Panc1 (cell line): ENCODE measurements at regions not wholly inside any gene's neighbourhood (a gene's known extent, or its start where the extent isn't known, plus 50 kb on each side); places are given as distances from the start of the nearest gene placed in this dataset.

Experiments
- SIN3A ChIP-seq: IDR thresholded peaks from 2 replicates; pipeline ENCODE4 v1.6.1; 2012; ENCODE audit warnings: low read depth, mild to moderate bottlenecking, low read length, moderate library complexity, borderline replicate concordance; ENCODE audit not compliant: insufficient read depth
- TCF7L2 ChIP-seq: IDR thresholded peaks from 2 replicates; pipeline ENCODE4 v1.6.1; 2011; ENCODE audit warnings: mild to moderate bottlenecking, low read depth, low read length, inconsistent platforms
- TF ChIP-seq, protein P1 (sequence below): fragments of 450-650 bp; IDR thresholded peaks from 2 replicates; pipeline ENCODE4 v1.5.1; 2017; ENCODE audit warnings: mild to moderate bottlenecking

DNA sequence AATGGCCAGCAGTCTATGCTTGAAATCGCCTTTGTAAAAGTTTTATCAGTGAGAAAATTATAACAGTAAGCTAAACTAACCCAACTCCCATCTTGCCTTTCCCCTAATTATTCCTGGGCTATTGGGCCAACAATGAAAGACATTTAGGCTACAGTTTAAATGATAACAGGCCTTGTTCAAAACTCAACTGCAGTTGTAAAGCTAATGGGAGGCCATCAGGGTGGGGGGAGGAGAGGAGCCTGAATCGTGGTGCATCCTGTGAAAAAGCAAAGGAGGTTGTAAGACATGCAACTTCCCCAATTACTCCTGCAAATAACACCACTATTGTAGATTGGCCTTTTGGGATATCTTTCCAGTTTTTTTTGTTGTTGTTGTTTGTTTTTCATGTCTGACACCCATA lies 53.8 kb downstream of the ACTL7B start:
- TF ChIP-seq, protein P1, sequence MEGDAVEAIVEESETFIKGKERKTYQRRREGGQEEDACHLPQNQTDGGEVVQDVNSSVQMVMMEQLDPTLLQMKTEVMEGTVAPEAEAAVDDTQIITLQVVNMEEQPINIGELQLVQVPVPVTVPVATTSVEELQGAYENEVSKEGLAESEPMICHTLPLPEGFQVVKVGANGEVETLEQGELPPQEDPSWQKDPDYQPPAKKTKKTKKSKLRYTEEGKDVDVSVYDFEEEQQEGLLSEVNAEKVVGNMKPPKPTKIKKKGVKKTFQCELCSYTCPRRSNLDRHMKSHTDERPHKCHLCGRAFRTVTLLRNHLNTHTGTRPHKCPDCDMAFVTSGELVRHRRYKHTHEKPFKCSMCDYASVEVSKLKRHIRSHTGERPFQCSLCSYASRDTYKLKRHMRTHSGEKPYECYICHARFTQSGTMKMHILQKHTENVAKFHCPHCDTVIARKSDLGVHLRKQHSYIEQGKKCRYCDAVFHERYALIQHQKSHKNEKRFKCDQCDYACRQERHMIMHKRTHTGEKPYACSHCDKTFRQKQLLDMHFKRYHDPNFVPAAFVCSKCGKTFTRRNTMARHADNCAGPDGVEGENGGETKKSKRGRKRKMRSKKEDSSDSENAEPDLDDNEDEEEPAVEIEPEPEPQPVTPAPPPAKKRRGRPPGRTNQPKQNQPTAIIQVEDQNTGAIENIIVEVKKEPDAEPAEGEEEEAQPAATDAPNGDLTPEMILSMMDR: no peak
- TF ChIP-seq TCF7L2 (no peak), SIN3A (no peak)
